ENCODE measurements at regions not wholly inside any gene's neighbourhood (a gene's known extent, or its start where the extent isn't known, plus 50 kb on each side); places are given as distances from the start of the nearest gene placed in this dataset.

GRCh38 chrX:98111684-98112083 lies 1228.0 kb downstream of the RPA4 start:
- Histone ChIP-seq H3K9me3 (no peaks in the 10 kb centered on the region), H3K4me3 (ENCODE audit: control insufficient read depth in 1 of 2, extremely low read depth in 1 of 2, low read length in 1 of 2) (no peak overlapping the region), H3K27ac (ENCODE audit: low read length) (no peak overlapping the region), H3K36me3 (ENCODE audit: control insufficient read depth in 2 of 2, extremely low read depth in 1 of 2, insufficient read depth in 1 of 2, low read length in 1 of 2) (no peaks in the 10 kb centered on the region), H3K27me3 (replicated peaks in 1 of 2; ENCODE audit: control insufficient read depth in 2 of 2, extremely low read depth in 1 of 2, insufficient read depth in 2 of 2, low read length in 1 of 2) (no peaks in the 10 kb centered on the region), H3K4me1 (ENCODE audit: control insufficient read depth in 1 of 2, extremely low read depth in 1 of 2, insufficient read depth in 2 of 2, low read length in 2 of 2) (no peaks in the 10 kb centered on the region)
- Mint-ChIP-seq H3K9me3 (no peaks in the 10 kb centered on the region), H3K27me3 (peaks cover 0 to 13% of the 10 kb centered on the region in 2 donors), H3K4me3 (no peak overlapping the region), H3K4me1 (no peaks in the 10 kb centered on the region), H3K27ac (no peak overlapping the region), H3K36me3 (no peaks in the 10 kb centered on the region)
- CTCF ChIA-PET = no interaction called here
- no peak for DNase-seq
- POLR2A ChIA-PET = no interaction called here
- ATAC-seq (replicated peaks in 1 of 4) = no peak
- no CpG with 5 or more reads among the region's 3 CpGs for WGBS (ENCODE audit: insufficient coverage)

DNA sequence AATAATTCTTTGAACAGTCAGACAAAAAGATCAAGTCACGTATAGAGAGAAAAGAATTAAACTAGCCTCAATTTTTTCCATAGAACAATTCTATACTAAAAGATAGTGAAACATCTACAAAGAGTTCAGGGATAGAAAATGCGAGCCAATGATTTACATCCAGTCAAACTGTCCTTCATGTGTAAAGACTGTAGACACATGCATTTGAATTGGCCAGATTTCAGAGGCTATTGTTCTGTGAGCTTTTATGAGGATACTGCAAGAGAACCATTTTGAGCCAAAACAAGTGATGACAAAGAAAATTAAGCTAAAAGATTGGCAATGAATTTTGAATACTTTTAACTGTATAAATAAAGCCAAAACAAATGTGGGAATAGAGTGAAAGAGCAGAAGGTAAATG lies 1230.3 kb downstream of the RPA4 start:
- no peak overlapping the region for H3K27ac Mint-ChIP-seq
- H3K36me3 ChIP-seq (ENCODE audit: control insufficient read depth in 2 of 2, extremely low read depth in 1 of 2, insufficient read depth in 1 of 2, low read length in 1 of 2) = no peaks in the 10 kb centered on the region
- ATAC-seq (replicated peaks in 1 of 4) (no peak), DNase-seq (no peak)
- H3K4me1 ChIP-seq (ENCODE audit: control insufficient read depth in 1 of 2, extremely low read depth in 1 of 2, insufficient read depth in 2 of 2, low read length in 2 of 2) = no peaks in the 10 kb centered on the region
- no peak overlapping the region for H3K4me3 Mint-ChIP-seq
- no peaks in the 10 kb centered on the region for H3K9me3 ChIP-seq
- peaks cover 0 to 13% of the 10 kb centered on the region in 2 donors for H3K27me3 Mint-ChIP-seq
- ChIA-PET POLR2A (no interaction called here), CTCF (no interaction called here)
- H3K27me3 ChIP-seq (replicated peaks in 1 of 2; ENCODE audit: control insufficient read depth in 2 of 2, extremely low read depth in 1 of 2, insufficient read depth in 2 of 2, low read length in 1 of 2) = no peaks in the 10 kb centered on the region
- WGBS (ENCODE audit: insufficient coverage) = no CpG with 5 or more reads among the region's 2 CpGs
- H3K9me3 Mint-ChIP-seq = no peaks in the 10 kb centered on the region
- H3K27ac ChIP-seq (ENCODE audit: low read length) = no peak overlapping the region
- no peak overlapping the region for H3K4me3 ChIP-seq (ENCODE audit: control insufficient read depth in 1 of 2, extremely low read depth in 1 of 2, low read length in 1 of 2)
- H3K36me3 Mint-ChIP-seq = no peaks in the 10 kb centered on the region
- no peaks in the 10 kb centered on the region for H3K4me1 Mint-ChIP-seq

GRCh38 chrX:98141466-98141865 lies 1257.8 kb downstream of the RPA4 start:
- no CpG with 5 or more reads among the region's 1 CpG for WGBS (ENCODE audit: insufficient coverage)
- Mint-ChIP-seq H3K9me3 (peaks cover 0 to 7% (median 5%) of the 10 kb centered on the region in 3 donors), H3K27me3 (peaks cover 0 to 4% of the 10 kb centered on the region in 2 donors), H3K4me1 (no peaks in the 10 kb centered on the region), H3K4me3 (no peak overlapping the region), H3K36me3 (no peaks in the 10 kb centered on the region), H3K27ac (no peak overlapping the region)
- DNase-seq (no peak), ATAC-seq (replicated peaks in 1 of 4) (no peak)
- no peak overlapping the region for H3K4me3 ChIP-seq (ENCODE audit: control insufficient read depth in 1 of 2, extremely low read depth in 1 of 2, low read length in 1 of 2)
- ChIA-PET CTCF (no interaction called here), POLR2A (no interaction called here)
- H3K27me3 ChIP-seq (replicated peaks in 1 of 2; ENCODE audit: control insufficient read depth in 2 of 2, extremely low read depth in 1 of 2, insufficient read depth in 2 of 2, low read length in 1 of 2) = no peaks in the 10 kb centered on the region
- H3K27ac ChIP-seq (ENCODE audit: low read length) = no peak overlapping the region
- no peaks in the 10 kb centered on the region for H3K36me3 ChIP-seq (ENCODE audit: control insufficient read depth in 2 of 2, extremely low read depth in 1 of 2, insufficient read depth in 1 of 2, low read length in 1 of 2)
- no peaks in the 10 kb centered on the region for H3K4me1 ChIP-seq (ENCODE audit: control insufficient read depth in 1 of 2, extremely low read depth in 1 of 2, insufficient read depth in 2 of 2, low read length in 2 of 2)
- H3K9me3 ChIP-seq = no peaks in the 10 kb centered on the region

DNA sequence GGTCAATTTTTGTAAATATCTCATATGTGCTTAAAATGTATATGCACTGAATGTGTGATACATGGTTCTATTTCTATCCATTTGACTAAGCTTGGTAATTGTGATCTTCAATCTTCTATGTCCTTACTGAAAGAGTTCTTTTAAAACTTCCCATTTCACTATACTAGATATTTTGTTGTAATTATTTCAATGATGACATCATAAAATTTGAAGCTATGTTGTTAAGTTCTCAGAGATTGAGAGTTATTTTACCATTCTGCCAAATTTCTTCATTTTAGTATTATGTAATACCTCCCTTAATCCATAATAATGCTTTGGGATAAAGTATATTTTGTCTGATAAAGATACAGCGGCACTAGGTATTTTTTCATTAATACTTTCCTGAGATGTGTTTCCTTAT lies 1307.3 kb downstream of the RPA4 start:
- no peaks in the 10 kb centered on the region for H3K27me3 ChIP-seq (replicated peaks in 1 of 2; ENCODE audit: control insufficient read depth in 2 of 2, extremely low read depth in 1 of 2, insufficient read depth in 2 of 2, low read length in 1 of 2)
- ATAC-seq (replicated peaks in 1 of 4) = no peak
- no peak overlapping the region for H3K27ac ChIP-seq (ENCODE audit: low read length)
- H3K4me3 ChIP-seq (ENCODE audit: control insufficient read depth in 1 of 2, extremely low read depth in 1 of 2, low read length in 1 of 2) = no peak overlapping the region
- no peaks in the 10 kb centered on the region for H3K9me3 Mint-ChIP-seq
- no peaks in the 10 kb centered on the region for H3K9me3 ChIP-seq
- WGBS (ENCODE audit: insufficient coverage) = no CpG with 5 or more reads among the region's 1 CpG
- H3K4me3 Mint-ChIP-seq = no peak overlapping the region
- H3K36me3 Mint-ChIP-seq = no peaks in the 10 kb centered on the region
- no peak overlapping the region for H3K27ac Mint-ChIP-seq
- DNase-seq = no peak
- no peaks in the 10 kb centered on the region for H3K36me3 ChIP-seq (ENCODE audit: control insufficient read depth in 2 of 2, extremely low read depth in 1 of 2, insufficient read depth in 1 of 2, low read length in 1 of 2)
- ChIA-PET POLR2A (no interaction called here), CTCF (no interaction called here)
- H3K4me1 ChIP-seq (ENCODE audit: control insufficient read depth in 1 of 2, extremely low read depth in 1 of 2, insufficient read depth in 2 of 2, low read length in 2 of 2) = no peaks in the 10 kb centered on the region
- H3K4me1 Mint-ChIP-seq = no peaks in the 10 kb centered on the region
- H3K27me3 Mint-ChIP-seq = no peaks in the 10 kb centered on the region

DNA sequence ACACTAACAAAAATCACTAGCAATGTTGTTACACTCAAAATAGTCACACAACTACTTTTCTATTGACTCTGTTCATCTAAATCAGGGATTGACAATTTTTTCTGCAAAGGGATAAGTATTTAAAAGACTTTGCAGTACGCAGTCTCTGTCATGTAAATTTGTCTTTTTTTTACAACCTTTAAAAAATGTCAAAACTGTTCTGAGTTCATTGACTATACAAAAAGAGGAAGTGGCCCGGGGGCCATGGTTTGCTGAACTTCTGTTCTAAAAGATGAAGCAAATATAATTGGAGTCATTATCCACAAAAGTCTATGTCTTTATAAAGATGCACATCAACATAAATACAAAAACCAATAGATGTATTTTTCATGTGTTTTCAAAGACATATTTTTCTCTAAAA lies 1310.3 kb downstream of the RPA4 start:
- H3K9me3 Mint-ChIP-seq = peaks cover 0 to 5% (median 0%) of the 10 kb centered on the region in 3 donors
- Histone ChIP-seq H3K27me3 (replicated peaks in 1 of 2; ENCODE audit: control insufficient read depth in 2 of 2, extremely low read depth in 1 of 2, insufficient read depth in 2 of 2, low read length in 1 of 2) (no peaks in the 10 kb centered on the region), H3K36me3 (ENCODE audit: control insufficient read depth in 2 of 2, extremely low read depth in 1 of 2, insufficient read depth in 1 of 2, low read length in 1 of 2) (no peaks in the 10 kb centered on the region), H3K4me3 (ENCODE audit: control insufficient read depth in 1 of 2, extremely low read depth in 1 of 2, low read length in 1 of 2) (no peak overlapping the region), H3K9me3 (no peaks in the 10 kb centered on the region), H3K27ac (ENCODE audit: low read length) (no peak overlapping the region), H3K4me1 (ENCODE audit: control insufficient read depth in 1 of 2, extremely low read depth in 1 of 2, insufficient read depth in 2 of 2, low read length in 2 of 2) (no peaks in the 10 kb centered on the region)
- DNase-seq (no peak), ATAC-seq (replicated peaks in 1 of 4) (no peak)
- H3K4me1 Mint-ChIP-seq = no peaks in the 10 kb centered on the region
- H3K4me3 Mint-ChIP-seq = no peak overlapping the region
- H3K36me3 Mint-ChIP-seq = no peaks in the 10 kb centered on the region
- ChIA-PET POLR2A (no interaction called here), CTCF (no interaction called here)
- H3K27me3 Mint-ChIP-seq = no peaks in the 10 kb centered on the region
- no CpG with 5 or more reads among the region's 2 CpGs for WGBS (ENCODE audit: insufficient coverage)
- H3K27ac Mint-ChIP-seq = no peak overlapping the region

GRCh38 chrX:98203800-98204199 lies 1320.1 kb downstream of the RPA4 start:
- no CpG with 5 or more reads among the region's 2 CpGs for WGBS (ENCODE audit: insufficient coverage)
- Mint-ChIP-seq H3K36me3 (no peaks in the 10 kb centered on the region), H3K27me3 (peaks cover 0 to 4% of the 10 kb centered on the region in 2 donors), H3K4me3 (no peak overlapping the region), H3K9me3 (peaks cover 2 to 4% (median 4%) of the 10 kb centered on the region in 3 donors), H3K27ac (no peak overlapping the region), H3K4me1 (no peaks in the 10 kb centered on the region)
- no peak for ATAC-seq (replicated peaks in 1 of 4)
- ChIA-PET POLR2A (no interaction called here), CTCF (no interaction called here)
- Histone ChIP-seq H3K4me3 (ENCODE audit: control insufficient read depth in 1 of 2, extremely low read depth in 1 of 2, low read length in 1 of 2) (no peak overlapping the region), H3K4me1 (ENCODE audit: control insufficient read depth in 1 of 2, extremely low read depth in 1 of 2, insufficient read depth in 2 of 2, low read length in 2 of 2) (no peaks in the 10 kb centered on the region), H3K27me3 (replicated peaks in 1 of 2; ENCODE audit: control insufficient read depth in 2 of 2, extremely low read depth in 1 of 2, insufficient read depth in 2 of 2, low read length in 1 of 2) (no peaks in the 10 kb centered on the region), H3K36me3 (ENCODE audit: control insufficient read depth in 2 of 2, extremely low read depth in 1 of 2, insufficient read depth in 1 of 2, low read length in 1 of 2) (no peaks in the 10 kb centered on the region), H3K9me3 (no peaks in the 10 kb centered on the region), H3K27ac (ENCODE audit: low read length) (no peak overlapping the region)
- no peak for DNase-seq

- ChIA-PET CTCF (no interaction called here), POLR2A (interaction anchor here in 1 of 2 donors (0.6 kb wide), 1 partner anchor 1191 kb away, joined by 5 read pairs; no protein-coding TSS in a partner anchor)
- Mint-ChIP-seq H3K27ac (no peak overlapping the region), H3K9me3 (peaks cover 0 to 6% (median 5%) of the 10 kb centered on the region in 3 donors), H3K27me3 (peaks cover 0 to 10% of the 10 kb centered on the region in 2 donors), H3K36me3 (no peaks in the 10 kb centered on the region), H3K4me3 (no peak overlapping the region), H3K4me1 (no peaks in the 10 kb centered on the region)
- no CpG with 5 or more reads among the region's 3 CpGs for WGBS (ENCODE audit: insufficient coverage)
- H3K27me3 ChIP-seq (replicated peaks in 1 of 2; ENCODE audit: control insufficient read depth in 2 of 2, extremely low read depth in 1 of 2, insufficient read depth in 2 of 2, low read length in 1 of 2) = no peaks in the 10 kb centered on the region
- H3K4me1 ChIP-seq (ENCODE audit: control insufficient read depth in 1 of 2, extremely low read depth in 1 of 2, insufficient read depth in 2 of 2, low read length in 2 of 2) = no peaks in the 10 kb centered on the region
- DNase-seq (no peak), ATAC-seq (replicated peaks in 1 of 4) (no peak)
- H3K27ac ChIP-seq (ENCODE audit: low read length) = no peak overlapping the region
- H3K36me3 ChIP-seq (ENCODE audit: control insufficient read depth in 2 of 2, extremely low read depth in 1 of 2, insufficient read depth in 1 of 2, low read length in 1 of 2) = no peaks in the 10 kb centered on the region
- H3K9me3 ChIP-seq = no peaks in the 10 kb centered on the region
- H3K4me3 ChIP-seq (ENCODE audit: control insufficient read depth in 1 of 2, extremely low read depth in 1 of 2, low read length in 1 of 2) = no peak overlapping the region
Observed at GRCh38 chrX:98207947-98208346, 1324.2 kb downstream of the RPA4 start.

Measured in T-cell (primary cell).